Heart left ventricle (tissue), 13 donors: ENCODE measurements at regions not wholly inside any gene's neighbourhood (a gene's known extent, or its start where the extent isn't known, plus 50 kb on each side); places are given as distances from the start of the nearest gene placed in this dataset.

Source experiments
- CTCF ChIP-seq, 12 donors: fragments of 200-600 bp; sonication (generic) in 4 of 12; IDR thresholded peaks; one replicate each; pipeline versions ENCODE4 v1.5.0 to v1.8.0; 2018 to 2022; ENCODE audit warnings: antibody characterized with exemption in 12 of 12, mild to moderate bottlenecking in 5 of 12
- POLR2A ChIP-seq, 2 donors: fragments of 450-650 bp; IDR thresholded peaks; one replicate each; pipeline ENCODE4 v1.6.1; 2017; ENCODE audit warnings: antibody characterized with exemption in 2 of 2, mild to moderate bottlenecking in 2 of 2, moderate library complexity in 2 of 2
- donor health status: ischemic (EF 13 %, LVEDD 7.1; RV severe dilation, severe dysfunction).
- donor health status: DM: no; HTN: yes; CAD: no.
- donor health status: DM: no; HTN: no; CAD: no.
- donor health status: ischemic (EF 25% LVEDD 6.9; RV normal size, moderate dysfunction).
- donor health status: ischemic (EF 25% LVEDD 5.7; RV mildly dilated, moderate dysfunction).
- donor health status: ischemic (EF 35%, LVEDD 5.7; RV mildly dilated, moderate dysfunction).
- donor health status: nonischemic (EF 11% LVEDD 7.7; RV severe dilation, severe dysfunction).
- donor health status: DM: yes; HTN: yes; CAD: no.
- donor health status: PGD.
- donor health status: ischemic (EF 29% LVEDD 5.4; RV normal size, mild dysfunction).
- donor health status: nonischemic (EF 23%, LVEDD 6.1; RV moderate dilation, normal function).

DNA sequence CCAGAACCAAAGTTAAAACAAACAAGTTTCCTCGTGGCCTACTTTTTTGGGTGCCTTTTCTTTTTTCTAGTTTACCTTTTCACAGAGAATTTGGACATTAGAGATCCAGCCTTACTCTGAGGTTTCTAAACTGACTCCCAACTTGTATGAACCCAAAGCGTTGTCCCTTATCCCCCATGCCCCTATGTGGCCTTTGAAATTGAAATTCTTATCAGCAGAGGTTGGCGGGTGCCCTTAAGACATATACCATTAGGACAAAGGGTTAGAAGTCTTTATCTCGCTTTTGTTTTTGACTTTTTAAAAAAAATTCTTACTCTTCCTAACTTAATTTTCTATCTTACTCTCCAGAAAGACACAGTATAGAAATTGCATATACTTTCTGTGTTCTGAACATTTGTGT is 76.3 kb upstream of the C7orf33 start:
- TF ChIP-seq CTCF (IDR thresholded peaks at IDR 0.05) = no peak
- TF ChIP-seq POLR2A (IDR thresholded peaks at IDR 0.05) = no peak
